Prostate gland (tissue), 2 donors: ENCODE measurements at regions not wholly inside any gene's neighbourhood (a gene's known extent, or its start where the extent isn't known, plus 50 kb on each side); places are given as distances from the start of the nearest gene placed in this dataset.

Experiments used
- DNase-seq: peaks from one replicate; pipeline ENCODE4 v3.0.0-alpha.2; 2019; ENCODE audit warnings: low spot score
- H3K27ac ChIP-seq, 2 donors: fragments of 200-600 bp; sonication (generic); 2 replicates each; pipeline ENCODE4 v1.5.1; 2017 to 2019
- H3K27me3 ChIP-seq: fragments of 200-600 bp; sonication (generic); replicated peaks from 2 replicates; pipeline ENCODE4 v1.5.1; 2019; ENCODE audit not compliant: insufficient read depth
- H3K36me3 ChIP-seq, 2 donors: fragments of 200-600 bp; sonication (generic); 1 replicate in 1 of 2; 2 replicates in 1 of 2; pipeline versions ENCODE4 v1.5.1 to v1.8.1; 2017 to 2019
- H3K4me1 ChIP-seq: fragments of 200-600 bp; sonication (generic); replicated peaks from 2 replicates; pipeline ENCODE4 v1.5.1; 2019
- H3K4me3 ChIP-seq, 2 donors: fragments of 200-600 bp; sonication (generic); 2 replicates each; pipeline ENCODE4 v1.5.1; 2017 to 2019
- H3K9me3 ChIP-seq: fragments of 200-600 bp; sonication (generic); 2 replicates; pipeline ENCODE4 v1.5.1; 2017
- CTCF ChIP-seq, 4 experiments: fragments of 200-600 bp in 2 of 4; fragments of 450-650 bp in 2 of 4; sonication (generic) in 2 of 4; IDR thresholded peaks; 1 replicate in 3 of 4; 2 replicates in 1 of 4; pipeline ENCODE4 v1.5.1; 2016 to 2019; ENCODE audit warnings: antibody characterized with exemption in 4 of 4, mild to moderate bottlenecking in 2 of 4, moderate library complexity in 2 of 4
- POLR2A ChIP-seq: fragments of 450-650 bp; IDR thresholded peaks from one replicate; pipeline ENCODE4 v1.6.1; 2016; ENCODE audit warnings: antibody characterized with exemption, mild to moderate bottlenecking
- POLR2AphosphoS5 ChIP-seq: sonication (generic); formaldehyde crosslinking; IDR thresholded peaks from one replicate; pipeline ENCODE4 v1.6.1; 2017; ENCODE audit warnings: antibody characterized with exemption
- WGBS: methylation state at CpG from one replicate; pipeline ENCODE4 v1.1.5; 2018; 5-methylcytosine and 5-hydroxymethylcytosine counted together
- intact Hi-C: fragments of 100-400 bp; cut with DNase I; formaldehyde crosslinking; loops from one replicate; pipeline ENCODE4 v1.14.2; 2022

- intact Hi-C loops = no loop called here
- WGBS = 80% methylated on average over 12 of the region's 12 CpGs
- H3K4me3 ChIP-seq = no peak overlapping the region
- DNase-seq = no peak
- H3K27me3 ChIP-seq = no peaks in the 10 kb centered on the region
- H3K9me3 ChIP-seq = no peaks in the 10 kb centered on the region
- H3K4me1 ChIP-seq = peaks cover 20% of the 10 kb centered on the region
- TF ChIP-seq CTCF (IDR thresholded peaks at IDR 0.05) (no peak), POLR2AphosphoS5 (no peak), POLR2A (no peak)
- no peaks in the 10 kb centered on the region for H3K36me3 ChIP-seq
- peak overlapping the region; percentile 99 to 100 for H3K27ac ChIP-seq
These were observed 119.8 kb downstream of the C9orf50 start for GRCh38 chr9:129500863-129501770.

GRCh38 chr9:129500161-129500862 lies 120.6 kb downstream of the C9orf50 start:
- Histone ChIP-seq H3K27ac (peak overlapping the region; percentile 99 to 100), H3K36me3 (no peaks in the 10 kb centered on the region), H3K9me3 (no peaks in the 10 kb centered on the region), H3K4me1 (peaks cover 20% of the 10 kb centered on the region), H3K4me3 (no peak overlapping the region), H3K27me3 (no peaks in the 10 kb centered on the region)
- DNase-seq = no peak
- no peak for TF ChIP-seq CTCF (IDR thresholded peaks at IDR 0.05)
- TF ChIP-seq POLR2A = no peak
- TF ChIP-seq POLR2AphosphoS5 = no peak
- intact Hi-C loops = no loop called here
- 23% methylated on average over 18 of the region's 18 CpGs for WGBS

- Histone ChIP-seq H3K4me3 (peak overlapping the region in 1 of 2 donors; percentile 55), H3K9me3 (no peaks in the 10 kb centered on the region), H3K27ac (peak overlapping the region; percentile 99 to 100), H3K27me3 (no peaks in the 10 kb centered on the region), H3K36me3 (no peaks in the 10 kb centered on the region), H3K4me1 (peaks cover 30% of the 10 kb centered on the region)
- no peak for DNase-seq
- no peak for TF ChIP-seq POLR2AphosphoS5
- TF ChIP-seq POLR2A = no peak
- no peak for TF ChIP-seq CTCF (IDR thresholded peaks at IDR 0.05)
- 54% methylated on average over 7 of the region's 7 CpGs for WGBS
- intact Hi-C loops = loop anchor here (5.0 kb wide), 5 partner anchors 69 to 356 kb away; partner anchors contain the start of gene IER5L
These were observed 122.2 kb downstream of the C9orf50 start for GRCh38 chr9:129498451-129499384.

GRCh38 chr9:129497813-129498450 lies 123.0 kb downstream of the C9orf50 start:
- TF ChIP-seq POLR2A = no peak
- peak; percentile 6 for TF ChIP-seq POLR2AphosphoS5
- DNase-seq = no peak
- peak overlapping the region; percentile 29 to 55 for H3K4me3 ChIP-seq
- peaks cover 30% of the 10 kb centered on the region for H3K4me1 ChIP-seq
- intact Hi-C loops = loop anchor here (5.0 kb wide), 5 partner anchors 69 to 356 kb away; partner anchors contain the start of gene IER5L
- H3K36me3 ChIP-seq = no peaks in the 10 kb centered on the region
- no peaks in the 10 kb centered on the region for H3K27me3 ChIP-seq
- no peaks in the 10 kb centered on the region for H3K9me3 ChIP-seq
- 25% methylated on average over 8 of the region's 8 CpGs for WGBS
- peak overlapping the region; percentile 99 to 100 for H3K27ac ChIP-seq
